ENCODE measurements at regions not wholly inside any gene's neighbourhood (a gene's known extent, or its start where the extent isn't known, plus 50 kb on each side); places are given as distances from the start of the nearest gene placed in this dataset.
"Not testable (repeated sequence)": the region's sequence is repeated elsewhere in the genome, so short reads cannot be mapped to it uniquely, and the experiment has no call there.

- DNase-seq = no peak
- H3K27me3 ChIP-seq (ENCODE audit: control insufficient read depth, insufficient read depth, low read length) = no peaks in the 10 kb centered on the region
- no peaks in the 10 kb centered on the region for H3K36me3 ChIP-seq (replicated peaks; ENCODE audit: control insufficient read depth, insufficient read depth, low read length)
- H3K4me3 ChIP-seq (ENCODE audit: insufficient read depth, low read depth, low read length) = no peak overlapping the region
These were observed 314.2 kb downstream of the PID1 start for GRCh38 chr2:228956701-228957474.

GRCh38 chr2:228949831-228950230, 321.3 kb downstream of the PID1 start:
- Histone ChIP-seq H3K36me3 (replicated peaks; ENCODE audit: control insufficient read depth, insufficient read depth, low read length) (no peaks in the 10 kb centered on the region), H3K4me3 (ENCODE audit: insufficient read depth, low read depth, low read length) (no peak overlapping the region), H3K27me3 (ENCODE audit: control insufficient read depth, insufficient read depth, low read length) (no peaks in the 10 kb centered on the region)
- DNase-seq = no peak

GRCh38 chr2:228945710-228946109, 325.4 kb downstream of the PID1 start:
- Histone ChIP-seq H3K4me3 (ENCODE audit: insufficient read depth, low read depth, low read length) (no peak overlapping the region), H3K27me3 (ENCODE audit: control insufficient read depth, insufficient read depth, low read length) (no peaks in the 10 kb centered on the region), H3K36me3 (replicated peaks; ENCODE audit: control insufficient read depth, insufficient read depth, low read length) (no peaks in the 10 kb centered on the region)
- DNase-seq = no peak

- no peak overlapping the region for H3K4me3 ChIP-seq (ENCODE audit: insufficient read depth, low read depth, low read length)
- H3K36me3 ChIP-seq (replicated peaks; ENCODE audit: control insufficient read depth, insufficient read depth, low read length) = no peaks in the 10 kb centered on the region
- H3K27me3 ChIP-seq (ENCODE audit: control insufficient read depth, insufficient read depth, low read length) = no peaks in the 10 kb centered on the region
- no peak for DNase-seq
These were observed 328.2 kb downstream of the PID1 start for GRCh38 chr2:228942856-228943255.

- DNase-seq = no peak
- Histone ChIP-seq H3K36me3 (replicated peaks; ENCODE audit: control insufficient read depth, insufficient read depth, low read length) (no peaks in the 10 kb centered on the region), H3K4me3 (ENCODE audit: insufficient read depth, low read depth, low read length) (no peak overlapping the region), H3K27me3 (ENCODE audit: control insufficient read depth, insufficient read depth, low read length) (no peaks in the 10 kb centered on the region)
These were observed 332.5 kb downstream of the PID1 start for GRCh38 chr2:228938629-228939028.

GRCh38 chr2:228927028-228928010, 343.8 kb downstream of the PID1 start:
- H3K36me3 ChIP-seq (replicated peaks; ENCODE audit: control insufficient read depth, insufficient read depth, low read length) = no peaks in the 10 kb centered on the region
- no peak overlapping the region for H3K4me3 ChIP-seq (ENCODE audit: insufficient read depth, low read depth, low read length)
- DNase-seq = no peak
- no peaks in the 10 kb centered on the region for H3K27me3 ChIP-seq (ENCODE audit: control insufficient read depth, insufficient read depth, low read length)

- no peak for DNase-seq
- Histone ChIP-seq H3K36me3 (replicated peaks; ENCODE audit: control insufficient read depth, insufficient read depth, low read length) (no peaks in the 10 kb centered on the region), H3K27me3 (ENCODE audit: control insufficient read depth, insufficient read depth, low read length) (no peaks in the 10 kb centered on the region), H3K4me3 (ENCODE audit: insufficient read depth, low read depth, low read length) (no peak overlapping the region)
These were observed 351.3 kb downstream of the PID1 start for GRCh38 chr2:228919808-228920207.

GRCh38 chr2:228917220-228917619, 353.9 kb downstream of the PID1 start:
- DNase-seq = no peak
- H3K27me3 ChIP-seq (ENCODE audit: control insufficient read depth, insufficient read depth, low read length) = no peaks in the 10 kb centered on the region
- H3K4me3 ChIP-seq (ENCODE audit: insufficient read depth, low read depth, low read length) = no peak overlapping the region
- H3K36me3 ChIP-seq (replicated peaks; ENCODE audit: control insufficient read depth, insufficient read depth, low read length) = no peaks in the 10 kb centered on the region

GRCh38 chr2:228916416-228917090, 354.5 kb downstream of the PID1 start:
- no peak overlapping the region for H3K4me3 ChIP-seq (ENCODE audit: insufficient read depth, low read depth, low read length)
- no peak for DNase-seq
- no peaks in the 10 kb centered on the region for H3K27me3 ChIP-seq (ENCODE audit: control insufficient read depth, insufficient read depth, low read length)
- no peaks in the 10 kb centered on the region for H3K36me3 ChIP-seq (replicated peaks; ENCODE audit: control insufficient read depth, insufficient read depth, low read length)

GRCh38 chr2:228913176-228913575, 357.9 kb downstream of the PID1 start:
- no peaks in the 10 kb centered on the region for H3K36me3 ChIP-seq (replicated peaks; ENCODE audit: control insufficient read depth, insufficient read depth, low read length)
- H3K27me3 ChIP-seq (ENCODE audit: control insufficient read depth, insufficient read depth, low read length) = no peaks in the 10 kb centered on the region
- no peak for DNase-seq
- H3K4me3 ChIP-seq (ENCODE audit: insufficient read depth, low read depth, low read length) = no peak overlapping the region

GRCh38 chr2:228910872-228911271, 360.2 kb downstream of the PID1 start:
- H3K4me3 ChIP-seq (ENCODE audit: insufficient read depth, low read depth, low read length); DNase-seq; H3K27me3 ChIP-seq (ENCODE audit: control insufficient read depth, insufficient read depth, low read length); H3K36me3 ChIP-seq (replicated peaks; ENCODE audit: control insufficient read depth, insufficient read depth, low read length): not testable (repeated sequence)

GRCh38 chr2:228902176-228902575, 368.9 kb downstream of the PID1 start:
- Histone ChIP-seq H3K36me3 (replicated peaks; ENCODE audit: control insufficient read depth, insufficient read depth, low read length) (no peaks in the 10 kb centered on the region), H3K27me3 (ENCODE audit: control insufficient read depth, insufficient read depth, low read length) (no peaks in the 10 kb centered on the region), H3K4me3 (ENCODE audit: insufficient read depth, low read depth, low read length) (no peak overlapping the region)
- no peak for DNase-seq

GRCh38 chr2:228901531-228901930, 369.6 kb downstream of the PID1 start:
- Histone ChIP-seq H3K36me3 (replicated peaks; ENCODE audit: control insufficient read depth, insufficient read depth, low read length) (no peaks in the 10 kb centered on the region), H3K27me3 (ENCODE audit: control insufficient read depth, insufficient read depth, low read length) (no peaks in the 10 kb centered on the region), H3K4me3 (ENCODE audit: insufficient read depth, low read depth, low read length) (no peak overlapping the region)
- no peak for DNase-seq

- no peak for DNase-seq
- no peaks in the 10 kb centered on the region for H3K36me3 ChIP-seq (replicated peaks; ENCODE audit: control insufficient read depth, insufficient read depth, low read length)
- no peaks in the 10 kb centered on the region for H3K27me3 ChIP-seq (ENCODE audit: control insufficient read depth, insufficient read depth, low read length)
- H3K4me3 ChIP-seq (ENCODE audit: insufficient read depth, low read depth, low read length) = no peak overlapping the region
These were observed 392.9 kb downstream of the PID1 start for GRCh38 chr2:228878138-228878537.

All from H7 (cell line).